GM12878 (cell line): ENCODE measurements at regions not wholly inside any gene's neighbourhood (a gene's known extent, or its start where the extent isn't known, plus 50 kb on each side); places are given as distances from the start of the nearest gene placed in this dataset.

Experiments used
- ATAC-seq: fragments of 200-7000 bp; cut with Tn5 transposase; 3 replicates; pipeline ENCODE4 v1.9.1; 2020; ENCODE audit warnings: mild to moderate bottlenecking, moderate library complexity
- BruUV-seq: library from RNA; stranded (reverse); fragments of 400-500 nt; replicated peaks from 2 replicates; lab custom pipeline; 2021; lab: Mats Ljungman, UMichigan
- CTCF ChIA-PET: fragments of 300-600 bp; sonication (Branson Sonifier 250); formaldehyde crosslinking; extraction: SDS; loops from one replicate; lab custom pipeline; 2021; ENCODE audit warnings: inconsistent platforms; lab: Yijun Ruan, JAX
- POLR2A ChIA-PET: fragments of 350-600 bp; formaldehyde crosslinking; extraction: SDS; loops from one replicate; lab custom pipeline; 2021; ENCODE audit warnings: inconsistent platforms; lab: Charles Lee
- RAD21 ChIA-PET: fragments of 300-600 bp; sonication (Branson Sonifier 250); formaldehyde crosslinking; loops from one replicate; lab custom pipeline; 2023; ENCODE audit warnings: antibody characterized with exemption; ENCODE audit not compliant: unreplicated experiment; lab: Charles Lee
- SMC1A ChIA-PET: fragments of 300-600 bp; sonication (Branson Sonifier 250); formaldehyde crosslinking; loops from one replicate; lab custom pipeline; 2023; ENCODE audit not compliant: unreplicated experiment, uncharacterized antibody; lab: Charles Lee
- DNase-seq: peaks from one replicate; pipeline ENCODE4 v3.0.0-alpha.2; 2011; ENCODE audit warnings: low read depth, low spot score
- FAIRE-seq: peaks from 3 replicates; lab custom pipeline; 2011; peaks lifted over from hg19 to GRCh38; lab: Jason Lieb, UNC
- H2AFZ ChIP-seq: 2 replicates; pipeline ENCODE4 v1.6.0; 2011; ENCODE audit warnings: low read depth, low read length, control low read depth; ENCODE audit not compliant: control insufficient read depth
- H3K27ac ChIP-seq: 2 replicates; pipeline ENCODE4 v1.5.1; 2011; ENCODE audit warnings: control low read depth; ENCODE audit not compliant: control insufficient read depth, insufficient read depth
- H3K27me3 ChIP-seq, 2 experiments: replicated peaks in 1 of 2; 2 replicates each; pipeline versions ENCODE4 v1.6.0 to v1.6.1; 2011; ENCODE audit warnings: low read length in 1 of 2; ENCODE audit not compliant: control insufficient read depth in 2 of 2, insufficient read depth in 2 of 2
- H3K36me3 ChIP-seq, 2 experiments: 2 replicates each; pipeline ENCODE4 v1.5.1; 2011; ENCODE audit warnings: low read length in 1 of 2; ENCODE audit not compliant: control insufficient read depth in 2 of 2, insufficient read depth in 2 of 2
- H3K4me1 ChIP-seq: 2 replicates; pipeline ENCODE4 v1.6.1; 2011; ENCODE audit warnings: mild to moderate bottlenecking, low read length, moderate library complexity, mixed read lengths; ENCODE audit not compliant: control insufficient read depth, insufficient read depth
- H3K4me2 ChIP-seq: 2 replicates; pipeline ENCODE4 v1.6.0; 2011; ENCODE audit warnings: control low read depth; ENCODE audit not compliant: control insufficient read depth, insufficient read depth
- H3K4me3 ChIP-seq: fragments of 200-600 bp; sonication (generic); 2 replicates; pipeline ENCODE4 v1.5.1; 2016
- H3K79me2 ChIP-seq: 2 replicates; pipeline ENCODE4 v1.6.0; 2011; ENCODE audit warnings: low read length; ENCODE audit not compliant: control insufficient read depth, insufficient read depth
- H3K9ac ChIP-seq: 2 replicates; pipeline ENCODE4 v1.8.0; 2011; ENCODE audit warnings: low read length, control low read depth, mixed read lengths; ENCODE audit not compliant: control insufficient read depth, insufficient read depth
- H3K9me3 ChIP-seq: replicated peaks from 3 replicates; pipeline ENCODE4 v1.5.1; 2011; ENCODE audit warnings: mild to moderate bottlenecking, low read length; ENCODE audit not compliant: control insufficient read depth, insufficient read depth
- H4K20me1 ChIP-seq: 2 replicates; pipeline ENCODE4 v1.6.0; 2011; ENCODE audit not compliant: control insufficient read depth, insufficient read depth
- EP300 ChIP-seq, 2 experiments: fragments of 150-350 bp in 1 of 2; IDR thresholded peaks; 2 replicates each; pipeline ENCODE4 v1.6.1; 2011 to 2012; ENCODE audit warnings: low read depth in 2 of 2, low read length in 2 of 2, borderline replicate concordance in 1 of 2, improper control_type of control experiment in 1 of 2, inconsistent platforms in 1 of 2; ENCODE audit not compliant: control insufficient read depth in 1 of 2
- HSF1 ChIP-seq: fragments of 150-350 bp; IDR thresholded peaks from 2 replicates; pipeline ENCODE4 v1.6.1; 2014; ENCODE audit warnings: mild to moderate bottlenecking, low read depth, low read length
- MAX ChIP-seq: IDR thresholded peaks from 2 replicates; pipeline ENCODE4 v1.6.1; 2012; ENCODE audit warnings: low read depth, low read length, improper control_type of control experiment
- MXI1 ChIP-seq: fragments of 150-350 bp; IDR thresholded peaks from 2 replicates; pipeline ENCODE4 v1.6.1; 2011; ENCODE audit warnings: low read depth, mild to moderate bottlenecking, inconsistent platforms, low read length, improper control_type of control experiment
- NFXL1 ChIP-seq: fragments of 450-650 bp; IDR thresholded peaks from 2 replicates; pipeline ENCODE4 v1.6.1; 2017; ENCODE audit warnings: antibody characterized with exemption, mild to moderate bottlenecking, borderline replicate concordance
- PAX5 ChIP-seq: IDR thresholded peaks from 2 replicates; pipeline ENCODE4 v1.6.1; 2011; ENCODE audit warnings: low read depth, low read length, borderline replicate concordance
- POLR2A ChIP-seq: IDR thresholded peaks from 2 replicates; pipeline ENCODE4 v1.6.1; 2011; ENCODE audit warnings: low read depth, mild to moderate bottlenecking, low read length
- SIN3A ChIP-seq: IDR thresholded peaks from 2 replicates; pipeline ENCODE4 v1.6.1; 2012; ENCODE audit warnings: low read depth, low read length, improper control_type of control experiment
- SMARCA5 ChIP-seq: fragments of 450-650 bp; IDR thresholded peaks from 2 replicates; pipeline ENCODE4 v1.6.1; 2017; ENCODE audit warnings: mild to moderate bottlenecking
- ZBTB40 ChIP-seq: fragments of 450-650 bp; IDR thresholded peaks from 2 replicates; pipeline ENCODE4 v1.6.1; 2016; ENCODE audit warnings: mild to moderate bottlenecking, moderate library complexity, borderline replicate concordance
- WGBS: methylation state at CpG from one replicate; pipeline ENCODE4 v1.1.6; 2016; ENCODE audit warnings: low lambda C conversion rate; ENCODE audit not compliant: insufficient replicate concordance, insufficient coverage; ENCODE audit errors: missing lambda C conversion rate; 5-methylcytosine and 5-hydroxymethylcytosine counted together
- in situ Hi-C: fragments of 300-500 bp; cut with MboI; formaldehyde crosslinking; loops from 9 replicates; pipeline ENCODE4 v1.14.3; 2018; ENCODE audit warnings: mixed read lengths
- intact Hi-C: fragments of 100-400 bp; cut with micrococcal nuclease; formaldehyde crosslinking; loops from one replicate; pipeline ENCODE4 v1.14.2; 2022; ENCODE audit not compliant: unreplicated experiment

- H3K79me2 ChIP-seq = no peaks in the 10 kb centered on the region
- no peaks in the 10 kb centered on the region for H3K4me1 ChIP-seq
- CTCF ChIA-PET = no interaction called here
- no peak overlapping the region for H3K4me3 ChIP-seq
- no peak overlapping the region for H3K4me2 ChIP-seq
- in situ Hi-C loops (loop anchor here (5.0 kb wide), 1 partner anchor 52 kb away; no protein-coding TSS in a partner anchor), intact Hi-C loops (no loop called here)
- DNase-seq = no peak
- 45% methylated on average over 5 of the region's 5 CpGs for WGBS
- no peak overlapping the region for H3K27ac ChIP-seq
- RAD21 ChIA-PET = no interaction called here
- no peak overlapping the region for H3K9ac ChIP-seq
- TF ChIP-seq MAX = no peak
- TF ChIP-seq EP300 (IDR thresholded peaks at IDR 0.05; ENCODE audit: borderline replicate concordance in 1 of 2, control insufficient read depth in 1 of 2, low read depth in 2 of 2, low read length in 2 of 2) = no peak
- TF ChIP-seq POLR2A = no peak
- TF ChIP-seq PAX5 = no peak
- TF ChIP-seq SMARCA5 = no peak
- TF ChIP-seq NFXL1 = no peak
- no peak for TF ChIP-seq MXI1
- no peak for TF ChIP-seq SIN3A
- TF ChIP-seq ZBTB40 = no peak
- TF ChIP-seq HSF1 = no peak
- no peak overlapping the region for H2AFZ ChIP-seq
- H3K27me3 ChIP-seq = no peaks in the 10 kb centered on the region; a peak in 1 of 4 replicates
- BruUV-seq = no TSS peak
- H4K20me1 ChIP-seq = no peaks in the 10 kb centered on the region
- H3K36me3 ChIP-seq = no peaks in the 10 kb centered on the region
- no peak for ATAC-seq
- POLR2A ChIA-PET = no interaction called here
- no peak for FAIRE-seq
- no peaks in the 10 kb centered on the region for H3K9me3 ChIP-seq
- SMC1A ChIA-PET = no interaction called here
Observed at GRCh38 chr9:107969141-107969540, 479.6 kb upstream of the KLF4 start.
